ENCODE measurements at regions not wholly inside any gene's neighbourhood (a gene's known extent, or its start where the extent isn't known, plus 50 kb on each side); places are given as distances from the start of the nearest gene placed in this dataset.

- intact Hi-C loops (cut with DNase I), result no loop called here
- DNase-seq, result no peak
- TF ChIP-seq CTCF (IDR thresholded peaks at IDR 0.05), result no peak
- no peak overlapping the region for H3K27ac ChIP-seq
- WGBS, 3 donors, result 88 to 90% (median 90%) methylated on average over 5 of the region's 5 CpGs
- ATAC-seq, result no peak
- H3K27me3 ChIP-seq (ENCODE audit: insufficient read depth in 3 of 3, low read length in 2 of 3), result no peaks in the 10 kb centered on the region
- no peaks in the 10 kb centered on the region for H3K4me1 ChIP-seq
- H3K36me3 ChIP-seq (ENCODE audit: insufficient read depth in 1 of 2, low read depth in 1 of 2), result no peaks in the 10 kb centered on the region
- H3K4me3 ChIP-seq, result no peak overlapping the region
- no peaks in the 10 kb centered on the region for H3K9me3 ChIP-seq
Observed at GRCh38 chr6:23343610-23344306, 774.4 kb downstream of the HDGFL1 start.

GRCh38 chr6:23348185-23348584 is 777.8 kb upstream of the NRSN1 start:
- Histone ChIP-seq H3K9me3 (no peaks in the 10 kb centered on the region), H3K36me3 (ENCODE audit: insufficient read depth in 1 of 2, low read depth in 1 of 2) (no peaks in the 10 kb centered on the region), H3K27me3 (ENCODE audit: insufficient read depth in 3 of 3, low read length in 2 of 3) (no peaks in the 10 kb centered on the region), H3K4me1 (no peaks in the 10 kb centered on the region), H3K4me3 (no peak overlapping the region), H3K27ac (no peak overlapping the region)
- WGBS, 3 donors, result 77 to 83% (median 82%) methylated on average over 3 of the region's 3 CpGs
- DNase-seq, result no peak
- no peak for ATAC-seq
- no peak for TF ChIP-seq CTCF (IDR thresholded peaks at IDR 0.05)
- intact Hi-C loops (cut with DNase I), result no loop called here

GRCh38 chr6:23349521-23350147 is 776.4 kb upstream of the NRSN1 start:
- H3K27ac ChIP-seq, result no peak overlapping the region
- H3K4me1 ChIP-seq, result no peaks in the 10 kb centered on the region
- WGBS, 3 donors, result 27 to 44% (median 30%) methylated on average over 3 of the region's 3 CpGs
- H3K27me3 ChIP-seq (ENCODE audit: insufficient read depth in 3 of 3, low read length in 2 of 3), result no peaks in the 10 kb centered on the region
- H3K4me3 ChIP-seq, result no peak overlapping the region
- intact Hi-C loops (cut with DNase I), result no loop called here
- no peaks in the 10 kb centered on the region for H3K36me3 ChIP-seq (ENCODE audit: insufficient read depth in 1 of 2, low read depth in 1 of 2)
- DNase-seq, result no peak
- TF ChIP-seq CTCF (IDR thresholded peaks at IDR 0.05), result no peak
- ATAC-seq, result no peak
- no peaks in the 10 kb centered on the region for H3K9me3 ChIP-seq

GRCh38 chr6:23350752-23351453 is 775.1 kb upstream of the NRSN1 start:
- intact Hi-C loops (cut with DNase I), result no loop called here
- Histone ChIP-seq H3K4me1 (no peaks in the 10 kb centered on the region), H3K27ac (no peak overlapping the region), H3K36me3 (ENCODE audit: insufficient read depth in 1 of 2, low read depth in 1 of 2) (no peaks in the 10 kb centered on the region), H3K27me3 (ENCODE audit: insufficient read depth in 3 of 3, low read length in 2 of 3) (no peaks in the 10 kb centered on the region), H3K4me3 (no peak overlapping the region), H3K9me3 (no peaks in the 10 kb centered on the region)
- 71 to 98% (median 88%) methylated on average over 2 of the region's 2 CpGs for WGBS, 3 donors
- no peak for TF ChIP-seq CTCF (IDR thresholded peaks at IDR 0.05)
- no peak for DNase-seq
- ATAC-seq, result no peak
